ENCODE measurements at regions not wholly inside any gene's neighbourhood (a gene's known extent, or its start where the extent isn't known, plus 50 kb on each side); places are given as distances from the start of the nearest gene placed in this dataset.

DNA sequence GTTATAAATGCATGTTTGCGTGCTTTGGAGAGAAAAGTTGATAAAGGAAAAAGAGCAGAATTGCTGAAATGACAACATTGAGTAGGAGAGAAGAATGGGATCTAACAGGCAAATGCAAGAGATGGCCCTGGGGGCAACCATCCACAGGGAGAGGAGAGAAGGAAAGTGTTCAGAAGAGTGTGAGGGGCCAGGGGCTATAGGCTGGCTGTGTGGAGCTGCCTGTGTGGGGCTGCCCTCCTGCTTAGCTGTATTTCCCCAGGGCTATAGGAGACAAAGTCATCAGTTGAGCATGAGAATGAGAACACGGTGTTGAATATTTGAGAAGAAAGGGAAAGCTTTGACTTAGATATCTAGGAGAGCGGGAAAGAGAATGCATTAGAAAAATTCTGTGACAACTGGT lies 572.0 kb downstream of the SOX11 start:
- intact Hi-C loops (cut with DNase I), result no loop called here
- TF ChIP-seq, protein P1, sequence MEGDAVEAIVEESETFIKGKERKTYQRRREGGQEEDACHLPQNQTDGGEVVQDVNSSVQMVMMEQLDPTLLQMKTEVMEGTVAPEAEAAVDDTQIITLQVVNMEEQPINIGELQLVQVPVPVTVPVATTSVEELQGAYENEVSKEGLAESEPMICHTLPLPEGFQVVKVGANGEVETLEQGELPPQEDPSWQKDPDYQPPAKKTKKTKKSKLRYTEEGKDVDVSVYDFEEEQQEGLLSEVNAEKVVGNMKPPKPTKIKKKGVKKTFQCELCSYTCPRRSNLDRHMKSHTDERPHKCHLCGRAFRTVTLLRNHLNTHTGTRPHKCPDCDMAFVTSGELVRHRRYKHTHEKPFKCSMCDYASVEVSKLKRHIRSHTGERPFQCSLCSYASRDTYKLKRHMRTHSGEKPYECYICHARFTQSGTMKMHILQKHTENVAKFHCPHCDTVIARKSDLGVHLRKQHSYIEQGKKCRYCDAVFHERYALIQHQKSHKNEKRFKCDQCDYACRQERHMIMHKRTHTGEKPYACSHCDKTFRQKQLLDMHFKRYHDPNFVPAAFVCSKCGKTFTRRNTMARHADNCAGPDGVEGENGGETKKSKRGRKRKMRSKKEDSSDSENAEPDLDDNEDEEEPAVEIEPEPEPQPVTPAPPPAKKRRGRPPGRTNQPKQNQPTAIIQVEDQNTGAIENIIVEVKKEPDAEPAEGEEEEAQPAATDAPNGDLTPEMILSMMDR (IDR thresholded peaks at IDR 0.05), result no peak
- TF ChIP-seq POLR2AphosphoS5 (IDR thresholded peaks at IDR 0.05), result no peak
- no peak for TF ChIP-seq EP300 (IDR thresholded peaks at IDR 0.05)
- no peak for TF ChIP-seq POLR2A (IDR thresholded peaks at IDR 0.05; ENCODE audit: low read depth)
- Histone ChIP-seq H3K4me1 (no peaks in the 10 kb centered on the region), H3K4me3 (no peak overlapping the region), H3K27me3 (no peaks in the 10 kb centered on the region), H3K9me3 (no peaks in the 10 kb centered on the region), H3K36me3 (no peaks in the 10 kb centered on the region), H3K27ac (replicated peaks in 1 of 4) (no peak overlapping the region)
- 90% methylated on average over 3 of the region's 3 CpGs for WGBS
- no peak for DNase-seq (ENCODE audit: extremely low spot score)

- Histone ChIP-seq H3K27ac (replicated peaks in 1 of 4) (no peak overlapping the region), H3K4me1 (no peaks in the 10 kb centered on the region), H3K36me3 (no peaks in the 10 kb centered on the region), H3K9me3 (no peaks in the 10 kb centered on the region), H3K27me3 (no peaks in the 10 kb centered on the region), H3K4me3 (no peak overlapping the region)
- intact Hi-C loops (cut with DNase I), result no loop called here
- WGBS, result 80% methylated on average over 5 of the region's 5 CpGs
- TF ChIP-seq POLR2AphosphoS5 (IDR thresholded peaks at IDR 0.05), result no peak
- TF ChIP-seq, protein P1 (IDR thresholded peaks at IDR 0.05), result no peak
- no peak for DNase-seq (ENCODE audit: extremely low spot score)
These were observed 584.2 kb downstream of the CMPK2 start for GRCh38 chr2:6281524-6281923.

GRCh38 chr2:6283259-6283658 lies 582.4 kb downstream of the CMPK2 start:
- H3K27ac ChIP-seq (replicated peaks in 1 of 4), result no peak overlapping the region
- 79% methylated on average over 24 of the region's 24 CpGs for WGBS
- no peak for DNase-seq (ENCODE audit: extremely low spot score)

DNA sequence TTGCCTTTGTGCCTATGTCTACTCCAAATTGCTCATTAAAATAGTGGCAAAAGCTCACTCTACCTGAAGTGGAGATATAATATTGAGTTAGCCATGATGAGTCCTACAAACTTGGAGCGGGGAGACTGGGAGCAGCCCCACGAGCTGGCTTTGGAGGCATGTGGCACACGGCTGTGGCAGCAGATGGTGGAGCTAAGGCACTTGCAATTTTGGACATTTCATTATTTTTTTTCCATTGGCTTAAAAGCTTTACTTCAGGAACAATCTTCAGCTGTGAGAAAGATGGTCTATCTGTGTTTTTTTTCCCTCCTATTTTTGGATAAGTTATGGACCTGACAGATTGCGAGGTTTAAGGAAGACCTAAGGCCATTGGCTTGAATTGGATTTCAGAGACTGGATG lies 578.3 kb downstream of the CMPK2 start:
- Histone ChIP-seq H3K4me3 (no peak overlapping the region), H3K36me3 (no peaks in the 10 kb centered on the region), H3K4me1 (no peaks in the 10 kb centered on the region), H3K9me3 (no peaks in the 10 kb centered on the region), H3K27ac (replicated peaks in 1 of 4) (no peak overlapping the region), H3K27me3 (no peaks in the 10 kb centered on the region)
- intact Hi-C loops (cut with DNase I), result no loop called here
- DNase-seq (ENCODE audit: extremely low spot score), result no peak
- WGBS, result 90% methylated on average over 4 of the region's 4 CpGs
- TF ChIP-seq POLR2A (IDR thresholded peaks at IDR 0.05; ENCODE audit: low read depth) (no peak), EP300 (IDR thresholded peaks at IDR 0.05) (no peak), POLR2AphosphoS5 (IDR thresholded peaks at IDR 0.05) (no peak)
- TF ChIP-seq, protein P1 (IDR thresholded peaks at IDR 0.05), result no peak

More at GRCh38 chr2:6283259-6283658, 582.4 kb downstream of the CMPK2 start:
- Histone ChIP-seq H3K36me3 (no peaks in the 10 kb centered on the region), H3K9me3 (no peaks in the 10 kb centered on the region), H3K4me1 (no peaks in the 10 kb centered on the region), H3K4me3 (no peak overlapping the region), H3K27me3 (no peaks in the 10 kb centered on the region)
- TF ChIP-seq EP300 (IDR thresholded peaks at IDR 0.05) (no peak), POLR2AphosphoS5 (IDR thresholded peaks at IDR 0.05) (no peak), POLR2A (IDR thresholded peaks at IDR 0.05; ENCODE audit: low read depth) (no peak)
- TF ChIP-seq, protein P1 (IDR thresholded peaks at IDR 0.05), result no peak
- intact Hi-C loops (cut with DNase I), result no loop called here

DNA sequence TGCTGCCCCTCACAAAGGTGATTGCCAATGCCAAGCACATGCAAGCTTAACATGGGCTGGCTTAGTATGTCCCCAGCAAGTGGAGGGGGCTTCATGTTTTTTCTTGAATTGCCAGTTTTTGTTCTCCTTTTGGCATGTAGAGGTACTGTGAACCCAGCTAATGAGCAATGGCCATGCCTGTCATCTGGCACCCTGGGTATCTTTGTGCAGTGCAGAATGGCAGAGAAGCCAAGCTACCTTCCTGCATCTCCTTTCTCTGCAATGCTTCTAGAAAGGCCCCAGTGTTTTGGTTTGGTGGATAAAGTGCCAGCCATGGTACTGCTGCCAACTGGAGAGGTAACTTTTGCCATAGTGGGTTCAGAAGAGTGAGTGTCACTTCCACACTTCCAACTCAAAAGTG lies 576.9 kb downstream of the CMPK2 start:
- no peaks in the 10 kb centered on the region for H3K9me3 ChIP-seq
- no peaks in the 10 kb centered on the region for H3K4me1 ChIP-seq
- no peak for TF ChIP-seq POLR2AphosphoS5 (IDR thresholded peaks at IDR 0.05)
- TF ChIP-seq POLR2A (IDR thresholded peaks at IDR 0.05; ENCODE audit: low read depth), result no peak
- TF ChIP-seq, protein P1 (IDR thresholded peaks at IDR 0.05), result no peak
- no peak overlapping the region for H3K4me3 ChIP-seq
- no peak overlapping the region for H3K27ac ChIP-seq (replicated peaks in 1 of 4)
- DNase-seq (ENCODE audit: extremely low spot score), result no peak
- intact Hi-C loops (cut with DNase I), result no loop called here
- no peaks in the 10 kb centered on the region for H3K36me3 ChIP-seq
- H3K27me3 ChIP-seq, result no peaks in the 10 kb centered on the region
